Caco-2 (cell line): ENCODE measurements at regions not wholly inside any gene's neighbourhood (a gene's known extent, or its start where the extent isn't known, plus 50 kb on each side); places are given as distances from the start of the nearest gene placed in this dataset.

Experiments used
- BruUV-seq: library from RNA; stranded (reverse); fragments of 400-500 nt; replicated peaks from 2 replicates; lab custom pipeline; 2021; lab: Mats Ljungman, UMichigan
- CTCF ChIA-PET: fragments of 300-600 bp; sonication (Branson Sonifier 250); formaldehyde crosslinking; loops from one replicate; lab custom pipeline; 2022; ENCODE audit warnings: antibody characterized with exemption; lab: Charles Lee
- POLR2A ChIA-PET: fragments of 300-600 bp; sonication (Branson Sonifier 250); formaldehyde crosslinking; loops from one replicate; lab custom pipeline; 2022; ENCODE audit warnings: antibody characterized with exemption; lab: Charles Lee
- DNase-seq, 2 experiments: peaks; one replicate each; pipeline versions ENCODE4 v3.0.0 to v3.0.0-alpha.2; 2020 to 2022
- H3K27me3 ChIP-seq: replicated peaks from 2 replicates; pipeline ENCODE4 v1.6.0; 2011; ENCODE audit warnings: low read length; ENCODE audit not compliant: control insufficient read depth, insufficient read depth
- H3K36me3 ChIP-seq: 2 replicates; pipeline ENCODE4 v1.5.1; 2011; ENCODE audit warnings: low read length; ENCODE audit not compliant: control insufficient read depth, insufficient read depth
- H3K4me1 ChIP-seq: fragments of 250-450 bp; sonication (Bioruptor Pico); 2 replicates; pipeline ENCODE4 v1.5.1; 2020; ENCODE audit warnings: mild to moderate bottlenecking
- H3K4me3 ChIP-seq: 2 replicates; pipeline ENCODE4 v1.5.1; 2011; ENCODE audit warnings: low read depth, mild to moderate bottlenecking, control low read depth, low read length
- H3K9me3 ChIP-seq: fragments of 250-450 bp; sonication (Bioruptor Pico); 2 replicates; pipeline ENCODE4 v1.5.1; 2020; ENCODE audit warnings: mild to moderate bottlenecking, moderate library complexity
- H3K27ac Mint-ChIP-seq: one replicate; pipeline ENCODE4 v1.8.0; 2022; ENCODE audit warnings: mixed read lengths; ENCODE audit not compliant: unreplicated experiment
- H3K27me3 Mint-ChIP-seq: one replicate; pipeline ENCODE4 v1.8.0; 2022; ENCODE audit warnings: mixed read lengths; ENCODE audit not compliant: insufficient read depth, unreplicated experiment
- H3K36me3 Mint-ChIP-seq: one replicate; pipeline ENCODE4 v1.8.0; 2022; ENCODE audit warnings: mild to moderate bottlenecking, mixed read lengths; ENCODE audit not compliant: insufficient read depth, unreplicated experiment
- H3K4me1 Mint-ChIP-seq: one replicate; pipeline ENCODE4 v1.8.0; 2022; ENCODE audit warnings: low read depth, mixed read lengths; ENCODE audit not compliant: unreplicated experiment
- H3K4me3 Mint-ChIP-seq: one replicate; pipeline ENCODE4 v1.8.0; 2022; ENCODE audit warnings: mild to moderate bottlenecking, moderate library complexity, mixed read lengths; ENCODE audit not compliant: unreplicated experiment
- H3K9me3 Mint-ChIP-seq: one replicate; pipeline ENCODE4 v1.8.0; 2022; ENCODE audit warnings: mixed read lengths; ENCODE audit not compliant: unreplicated experiment
- CTCF ChIP-seq, 2 experiments: fragments of 200-600 bp in 1 of 2; IDR thresholded peaks; 1 replicate in 1 of 2; 2 replicates in 1 of 2; pipeline versions ENCODE4 v1.5.1 to v1.8.0; 2011 to 2022; ENCODE audit warnings: antibody characterized with exemption in 1 of 2, control low read depth in 1 of 2, inconsistent platforms in 1 of 2, low read depth in 1 of 2, low read length in 1 of 2, mild to moderate bottlenecking in 1 of 2, moderate library complexity in 1 of 2; ENCODE audit not compliant: insufficient read depth in 1 of 2, severe bottlenecking in 1 of 2, unreplicated experiment in 1 of 2
- intact Hi-C: fragments of 100-400 bp; cut with micrococcal nuclease; formaldehyde crosslinking; loops from one replicate; pipeline ENCODE4 v1.10.0; 2022; ENCODE audit not compliant: unreplicated experiment

DNA sequence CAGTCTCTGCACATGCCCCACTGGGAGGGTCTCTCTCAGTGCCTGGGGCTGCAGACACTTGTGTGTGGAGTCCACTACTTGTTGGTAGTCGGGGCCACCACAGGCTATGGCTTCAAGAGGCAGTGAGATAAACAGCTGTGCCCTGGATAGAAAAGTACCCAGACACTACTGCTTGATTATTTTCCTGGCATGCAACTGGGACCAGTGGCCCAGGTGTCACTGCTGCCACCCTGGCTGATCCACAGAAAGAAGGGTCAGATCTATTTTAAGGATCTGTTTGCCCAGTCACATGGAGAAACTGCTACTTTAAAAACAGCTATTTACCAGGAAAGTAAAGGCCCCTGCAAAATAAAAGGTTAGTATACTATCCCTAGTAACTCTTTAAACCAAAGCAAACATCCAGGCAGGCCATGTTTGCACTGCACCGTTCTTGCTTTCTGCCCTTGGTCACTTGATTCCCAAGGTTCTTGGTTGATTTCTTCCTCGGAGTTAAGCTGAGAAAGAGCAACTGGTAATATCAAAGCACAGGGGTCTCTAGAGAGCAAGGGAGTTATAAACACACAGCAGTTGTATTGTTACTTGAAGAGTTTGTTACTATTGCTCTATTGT, 99.9 kb downstream of the GLUL start:
- Mint-ChIP-seq H3K27me3 (no peaks in the 10 kb centered on the region), H3K9me3 (no peaks in the 10 kb centered on the region), H3K36me3 (no peaks in the 10 kb centered on the region), H3K27ac (peak overlapping the region; percentile 67), H3K4me3 (no peak overlapping the region), H3K4me1 (peaks cover 47% of the 10 kb centered on the region)
- CTCF ChIA-PET: interaction anchor here (0.8 to 1.0 kb wide), 2 partner anchors 148 to 207 kb away, joined by 3 read pairs; no protein-coding TSS in a partner anchor
- POLR2A ChIA-PET: no interaction called here
- Histone ChIP-seq H3K27me3 (no peaks in the 10 kb centered on the region), H3K9me3 (no peaks in the 10 kb centered on the region), H3K4me1 (peaks cover 57% of the 10 kb centered on the region), H3K36me3 (no peaks in the 10 kb centered on the region), H3K4me3 (no peak overlapping the region)
- intact Hi-C loops: loop anchor here (1.0 to 5.0 kb wide), 2 partner anchors 9 to 44 kb away; no protein-coding TSS in a partner anchor
- TF ChIP-seq CTCF (IDR thresholded peaks at IDR 0.05; ENCODE audit: insufficient read depth in 1 of 2, low read depth in 1 of 2, low read length in 1 of 2, severe bottlenecking in 1 of 2, unreplicated experiment in 1 of 2): no peak
- peak in 1 of 2 experiments; percentile 22 for DNase-seq
- TSS peak; percentile 57 for BruUV-seq

DNA sequence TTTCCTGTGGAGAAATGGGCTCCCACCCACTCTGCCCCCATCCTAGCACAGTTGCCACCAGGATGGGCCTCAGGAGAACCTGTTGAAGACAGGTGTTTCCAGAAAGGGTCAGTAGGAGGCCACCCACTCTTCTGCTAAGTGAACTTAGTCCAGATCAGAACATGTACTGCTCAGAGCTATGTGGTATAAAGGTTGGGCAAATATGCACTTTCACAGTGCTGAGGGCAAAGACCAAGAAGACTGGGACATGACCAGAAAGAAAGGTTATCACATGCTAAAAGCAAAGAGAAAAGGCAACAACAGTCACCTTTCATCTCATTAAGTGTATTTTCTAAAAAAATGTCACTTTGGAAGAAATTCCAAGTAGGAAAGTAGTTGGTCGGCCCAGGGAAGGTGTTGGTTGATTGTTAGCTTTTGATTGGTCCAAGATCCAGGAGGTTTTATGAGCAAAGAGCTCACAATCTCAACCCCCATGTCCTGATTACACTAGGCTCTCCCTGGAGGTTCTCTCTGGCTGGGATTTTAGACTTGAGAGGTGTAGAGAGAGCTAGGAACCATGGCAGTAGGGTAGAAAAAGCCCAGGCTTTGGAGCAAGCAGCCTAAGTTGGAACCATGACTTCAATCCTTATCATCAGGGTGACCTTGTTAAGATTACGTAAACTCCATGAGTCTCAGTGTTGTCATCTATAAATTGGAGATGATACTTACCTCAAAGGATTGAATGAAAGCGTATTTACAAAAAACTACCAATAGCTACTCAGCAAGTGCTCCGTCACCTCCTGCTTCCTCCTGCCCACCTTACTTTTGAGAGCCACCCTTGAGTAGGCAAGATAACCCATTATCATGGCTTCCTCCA, 102.6 kb downstream of the GLUL start:
- Histone ChIP-seq H3K27me3 (no peaks in the 10 kb centered on the region), H3K9me3 (no peaks in the 10 kb centered on the region), H3K36me3 (no peaks in the 10 kb centered on the region), H3K4me1 (peaks cover 57% of the 10 kb centered on the region), H3K4me3 (no peak overlapping the region)
- Mint-ChIP-seq H3K4me3 (no peak overlapping the region), H3K27me3 (no peaks in the 10 kb centered on the region), H3K27ac (no peak overlapping the region), H3K4me1 (peaks cover 42% of the 10 kb centered on the region), H3K36me3 (no peaks in the 10 kb centered on the region), H3K9me3 (no peaks in the 10 kb centered on the region)
- intact Hi-C loops: loop anchor here (1.0 to 5.0 kb wide), 4 partner anchors 20 to 146 kb away; no protein-coding TSS in a partner anchor
- BruUV-seq: no TSS peak
- ChIA-PET POLR2A (interaction anchor here (0.6 to 1.9 kb wide), 2 partner anchors 103 to 1200 kb away, joined by 3 to 9 read pairs; partner anchors contain the start of gene GLUL), CTCF (interaction anchor here (0.9 to 1.2 kb wide), 7 partner anchors 10 to 208 kb away, joined by 3 to 8 read pairs (median 5); no protein-coding TSS in a partner anchor)
- peak; percentile 62 to 70 for DNase-seq
- peak in 1 of 2 experiments; percentile 16 for TF ChIP-seq CTCF (IDR thresholded peaks at IDR 0.05; ENCODE audit: insufficient read depth in 1 of 2, low read depth in 1 of 2, low read length in 1 of 2, severe bottlenecking in 1 of 2, unreplicated experiment in 1 of 2)

GRCh38 chr1:182286761-182287160, 104.8 kb downstream of the GLUL start:
- BruUV-seq: no TSS peak
- Mint-ChIP-seq H3K27me3 (no peaks in the 10 kb centered on the region), H3K36me3 (no peaks in the 10 kb centered on the region), H3K4me3 (no peak overlapping the region), H3K4me1 (peaks cover 26% of the 10 kb centered on the region), H3K9me3 (no peaks in the 10 kb centered on the region), H3K27ac (no peak overlapping the region)
- intact Hi-C loops: loop anchor here (5.0 kb wide), 1 partner anchor 79 kb away; no protein-coding TSS in a partner anchor
- Histone ChIP-seq H3K4me3 (no peak overlapping the region), H3K9me3 (no peaks in the 10 kb centered on the region), H3K4me1 (peaks cover 38% of the 10 kb centered on the region), H3K27me3 (no peaks in the 10 kb centered on the region), H3K36me3 (no peaks in the 10 kb centered on the region)
- POLR2A ChIA-PET: no interaction called here
- TF ChIP-seq CTCF (IDR thresholded peaks at IDR 0.05; ENCODE audit: insufficient read depth in 1 of 2, low read depth in 1 of 2, low read length in 1 of 2, severe bottlenecking in 1 of 2, unreplicated experiment in 1 of 2): no peak
- CTCF ChIA-PET: interaction anchor here (0.6 kb wide), 1 partner anchor 80 kb away, joined by 5 read pairs; no protein-coding TSS in a partner anchor
- no peak for DNase-seq
